Stimulated activated CD8-positive, alpha-beta memory T cell treated with anti-CD3 and anti-CD28 coated beads, Interleukin-7, amount 100 ng/mL, for 48 hours (primary cell): ENCODE measurements at regions not wholly inside any gene's neighbourhood (a gene's known extent, or its start where the extent isn't known, plus 50 kb on each side); places are given as distances from the start of the nearest gene placed in this dataset.
"Not testable (repeated sequence)": the region's sequence is repeated elsewhere in the genome, so short reads cannot be mapped to it uniquely, and the experiment has no call there.

Experiments
- DNase-seq, 2 donors: peaks; one replicate each; pipeline ENCODE4 v3.0.0-alpha.2; 2020; ENCODE audit warnings: low read depth in 1 of 2; ENCODE audit errors: extremely low read depth in 1 of 2

DNA sequence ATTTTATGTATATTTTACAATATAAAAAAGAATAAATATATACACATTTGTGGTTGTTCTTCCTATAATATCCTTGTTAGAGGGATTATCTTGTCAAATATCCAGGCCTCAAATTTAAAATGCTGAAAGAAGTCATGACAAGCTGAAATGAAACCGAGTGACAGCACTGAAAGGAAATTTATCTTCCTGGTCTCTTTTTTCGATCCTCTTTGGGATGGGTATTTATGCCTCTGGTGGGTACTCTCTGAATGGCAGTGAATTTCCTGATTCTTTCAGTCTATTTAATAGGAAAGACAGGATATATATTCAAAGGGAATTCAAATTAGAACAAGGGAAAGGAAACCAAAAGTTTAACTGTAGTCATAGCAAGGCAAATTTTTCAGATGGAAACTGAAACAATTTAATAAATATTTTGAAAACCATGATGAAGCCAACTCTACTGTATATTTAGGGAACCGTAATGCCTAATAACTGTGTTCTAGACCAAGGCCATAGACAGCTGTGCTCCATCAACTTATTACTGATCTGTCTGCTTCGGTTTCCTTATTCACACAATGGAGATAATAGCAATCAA is 97.9 kb downstream of the DLEU7 start:
- no peak for DNase-seq

DNA sequence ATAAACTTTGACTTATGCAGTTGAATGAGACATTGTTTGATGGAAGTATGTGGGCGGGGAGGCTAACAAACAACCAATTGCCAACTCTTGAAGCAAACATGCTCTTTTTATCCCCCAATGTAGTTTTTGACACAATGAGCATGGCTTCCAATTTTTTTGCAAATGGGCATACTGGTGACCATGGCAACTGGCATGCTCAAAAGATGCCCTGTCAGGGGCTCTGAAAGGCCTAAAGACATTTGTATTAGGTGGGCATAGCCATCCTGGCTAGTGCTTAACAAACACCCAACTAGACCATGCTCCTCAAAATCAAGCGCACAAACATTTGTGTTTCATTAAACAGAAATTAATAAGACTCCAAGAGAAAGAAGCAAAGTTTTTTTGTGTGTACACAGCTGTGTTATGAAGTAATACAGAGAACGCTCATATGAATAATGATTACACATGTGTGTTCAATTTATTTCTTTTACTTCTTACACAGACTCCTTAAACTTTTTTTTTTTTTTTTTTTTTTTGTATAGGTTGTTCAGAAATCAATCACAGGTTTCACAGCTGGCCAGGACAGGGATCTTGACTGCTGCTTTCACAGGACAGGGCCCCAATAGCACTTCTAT is 95.6 kb downstream of the DLEU7 start:
- DNase-seq = no peak

DNA sequence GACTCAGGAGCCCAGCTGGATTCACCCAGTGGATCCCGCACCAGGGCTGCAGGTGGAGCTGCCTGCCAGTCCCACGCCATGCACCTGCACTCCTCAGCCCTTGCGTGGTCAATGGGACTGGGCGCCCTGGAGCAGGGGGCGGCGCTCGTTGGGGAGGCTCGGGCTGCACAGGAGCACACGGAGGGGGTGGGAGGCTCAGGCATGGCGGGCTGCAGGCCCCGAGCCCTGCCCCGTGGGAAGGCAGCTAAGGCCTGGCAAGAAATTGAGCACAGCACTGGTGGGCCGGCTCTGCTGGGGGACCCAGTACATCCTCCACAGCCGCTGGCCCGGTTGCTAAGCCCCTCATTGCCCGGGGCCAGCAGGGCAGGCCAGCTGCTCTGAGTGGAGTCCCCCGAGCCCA is 90.3 kb downstream of the DLEU7 start:
- DNase-seq = not testable (repeated sequence)

DNA sequence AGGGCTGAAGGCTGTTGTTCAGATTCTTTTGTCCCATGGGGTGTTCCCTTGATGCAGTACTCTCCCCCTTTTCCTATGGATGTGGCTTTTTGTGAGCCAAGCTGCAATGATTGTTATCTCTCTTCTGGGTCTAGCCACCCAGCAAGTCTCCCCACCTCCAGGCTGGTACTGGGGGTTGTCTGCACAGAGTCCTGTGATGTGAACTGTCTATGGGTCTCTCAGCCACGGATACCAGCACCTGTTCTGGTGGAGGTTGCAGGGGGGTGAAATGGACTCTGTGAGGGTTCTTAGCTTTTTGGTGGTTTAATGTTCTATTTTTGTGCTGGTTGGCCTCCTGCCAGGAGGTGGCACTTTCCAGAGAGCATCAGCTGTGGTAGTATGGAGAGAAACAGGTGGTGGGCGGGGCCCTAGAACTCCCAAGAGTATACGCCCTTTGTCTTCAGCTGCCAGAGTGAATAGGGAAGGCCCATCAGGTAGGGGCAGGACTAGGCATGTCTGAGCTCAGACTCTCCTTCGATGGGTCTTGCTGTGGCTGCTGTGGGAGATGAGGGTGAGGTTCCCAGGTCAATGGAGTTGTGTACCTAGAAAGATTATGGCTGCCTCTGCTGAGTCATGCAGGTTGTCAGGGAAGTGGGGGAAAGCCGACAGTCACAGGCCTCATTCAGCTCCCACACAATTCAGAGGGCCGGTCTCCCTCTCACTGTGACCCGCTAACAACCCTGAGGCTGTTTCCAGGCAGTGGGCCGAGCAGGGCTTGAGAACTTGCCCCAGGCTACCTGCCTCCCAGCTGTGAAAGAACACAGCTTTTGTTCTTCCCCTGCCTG is 87.4 kb downstream of the DLEU7 start:
- DNase-seq = not testable (repeated sequence)

DNA sequence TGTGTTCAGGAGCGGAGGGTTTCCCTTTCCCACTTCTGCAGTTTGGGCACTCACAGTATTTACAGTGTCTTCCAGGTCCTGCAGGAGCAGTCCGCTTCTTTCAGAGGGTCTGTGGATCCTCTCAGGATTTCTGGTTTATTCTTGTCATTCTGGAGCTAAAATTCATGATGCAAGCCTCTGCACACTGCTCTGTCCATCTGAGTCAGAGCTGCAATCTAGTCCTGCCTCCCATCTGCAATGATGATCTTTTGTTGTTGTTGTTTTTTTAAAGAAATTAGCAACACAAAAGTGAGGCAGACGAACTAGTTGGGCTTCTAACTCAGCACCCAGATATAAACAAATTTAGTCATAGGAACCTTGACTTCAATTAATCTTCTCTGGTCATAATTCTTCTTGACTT is 86.5 kb downstream of the DLEU7 start:
- DNase-seq = no peak

DNA sequence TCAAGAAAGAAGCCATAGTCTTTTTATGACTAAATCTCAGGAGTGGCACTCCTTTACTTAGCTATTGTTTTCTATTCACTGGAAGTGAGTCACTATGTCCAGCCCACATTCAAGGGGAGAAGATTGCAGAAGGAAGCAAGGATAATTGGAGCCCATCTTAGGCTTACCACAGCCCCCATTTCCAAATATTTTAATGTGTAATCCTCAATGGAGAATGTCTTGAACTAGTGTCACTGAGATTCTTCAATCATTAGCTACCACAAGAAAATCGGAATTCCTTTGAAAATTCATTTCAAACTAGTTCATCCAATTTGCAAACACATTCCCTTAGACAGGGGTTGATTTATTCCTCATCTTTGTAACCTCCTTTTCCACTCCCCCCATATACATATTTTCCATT is 84.7 kb downstream of the DLEU7 start:
- no peak for DNase-seq

DNA sequence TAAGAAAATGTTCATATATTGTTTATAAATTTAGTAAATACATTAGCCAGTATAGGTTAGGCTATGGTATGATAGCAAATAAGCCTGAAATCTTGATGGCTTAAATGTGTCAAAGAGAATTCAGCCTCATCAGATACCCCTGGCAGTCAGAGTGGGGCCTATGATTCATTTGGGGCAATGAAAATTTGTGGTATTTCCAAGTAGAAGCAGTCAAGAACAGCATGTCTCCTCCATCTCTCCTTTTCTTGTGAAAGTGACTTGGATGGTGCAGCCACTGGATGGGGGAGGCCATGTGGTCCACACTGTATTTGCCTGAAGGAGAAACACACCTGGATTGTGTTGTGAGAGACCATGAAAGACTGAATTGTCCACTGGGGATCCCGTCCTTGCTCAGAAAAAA is 82.7 kb downstream of the DLEU7 start:
- DNase-seq = no peak

DNA sequence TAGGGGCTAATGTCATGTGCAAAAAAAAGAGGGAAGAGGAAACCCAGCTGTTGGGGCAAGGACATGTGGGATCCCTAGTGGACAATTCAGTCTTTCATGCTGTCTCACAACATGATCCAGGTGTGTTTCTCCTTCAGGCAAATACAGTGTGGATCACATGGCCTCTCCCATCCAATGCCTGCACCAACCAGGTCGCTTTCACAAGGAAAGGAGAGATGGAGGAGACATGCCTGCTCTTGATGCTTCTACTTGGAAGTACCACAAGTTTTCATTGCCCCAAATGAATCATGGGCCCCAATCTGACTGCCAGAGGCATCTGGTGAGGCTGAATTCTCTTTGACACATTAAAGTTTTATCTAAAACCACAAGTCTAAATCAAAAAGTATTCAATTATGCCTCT is 82.1 kb downstream of the DLEU7 start:
- no peak for DNase-seq

DNA sequence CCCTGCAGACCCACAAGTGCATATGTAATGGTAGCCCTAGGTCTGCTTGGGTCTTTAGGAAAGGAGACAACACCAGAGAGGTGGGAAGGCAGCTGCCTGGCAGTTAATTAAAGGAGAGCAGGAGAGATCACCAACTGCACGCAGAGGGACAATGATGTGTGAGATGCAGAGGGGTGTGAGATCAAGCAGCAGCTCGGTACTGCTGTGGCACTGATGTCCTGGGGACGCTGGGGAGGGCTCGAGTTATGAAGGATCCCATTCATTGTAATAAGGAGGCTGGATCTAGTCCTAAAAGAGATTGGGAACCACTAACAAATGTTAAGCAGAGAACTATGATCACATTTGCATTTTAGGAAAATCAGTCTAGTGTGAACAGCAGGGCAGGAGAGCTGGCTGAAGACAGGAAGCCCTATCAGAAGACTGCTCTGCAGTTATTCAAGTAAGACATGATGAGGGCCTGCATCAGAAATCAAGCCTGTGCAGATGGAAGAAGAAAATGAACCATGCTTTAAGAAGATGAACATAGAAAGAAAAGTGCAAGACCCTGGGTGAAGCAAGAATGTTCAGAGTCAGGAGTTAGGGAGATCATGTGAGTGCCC is 80.4 kb downstream of the DLEU7 start:
- no peak for DNase-seq

DNA sequence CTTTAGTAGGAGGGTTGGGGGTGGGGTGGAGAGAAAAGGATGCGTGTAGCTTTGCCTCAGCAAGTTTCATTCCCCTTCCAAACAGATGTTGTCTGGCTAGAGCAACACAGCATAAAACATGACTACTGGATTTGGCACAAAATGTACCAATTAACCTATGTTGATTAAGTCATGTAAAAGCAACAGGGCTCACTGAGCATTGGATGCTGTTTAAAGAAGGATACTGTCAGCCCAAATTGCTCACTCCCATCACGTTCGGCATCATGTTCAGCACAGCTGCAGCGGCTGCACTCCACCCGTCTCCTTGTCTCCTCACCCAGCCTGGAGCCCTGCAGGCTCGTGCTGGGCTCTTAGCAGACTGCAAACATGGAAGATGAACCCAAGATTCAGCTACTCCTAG is 77.5 kb downstream of the DLEU7 start:
- no peak for DNase-seq

DNA sequence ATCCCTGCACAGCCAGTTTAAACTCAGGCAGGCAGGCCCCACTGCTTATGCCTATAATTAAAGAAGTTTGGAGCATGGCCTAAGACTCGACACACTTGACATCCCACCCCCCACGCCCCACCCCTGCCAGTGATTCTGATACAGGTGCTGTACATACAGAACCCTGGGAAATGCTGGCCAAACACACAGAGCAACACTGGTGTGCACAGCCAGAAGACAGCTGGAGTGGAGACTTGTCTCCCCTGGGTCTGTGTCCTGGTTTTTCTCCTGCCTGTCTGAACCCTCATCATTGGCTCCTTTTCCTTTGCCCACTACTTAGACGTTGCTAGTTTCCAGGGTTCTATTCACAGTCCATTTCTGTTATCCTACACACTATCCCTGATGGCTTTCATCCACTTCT is 76.8 kb downstream of the DLEU7 start:
- DNase-seq = no peak

DNA sequence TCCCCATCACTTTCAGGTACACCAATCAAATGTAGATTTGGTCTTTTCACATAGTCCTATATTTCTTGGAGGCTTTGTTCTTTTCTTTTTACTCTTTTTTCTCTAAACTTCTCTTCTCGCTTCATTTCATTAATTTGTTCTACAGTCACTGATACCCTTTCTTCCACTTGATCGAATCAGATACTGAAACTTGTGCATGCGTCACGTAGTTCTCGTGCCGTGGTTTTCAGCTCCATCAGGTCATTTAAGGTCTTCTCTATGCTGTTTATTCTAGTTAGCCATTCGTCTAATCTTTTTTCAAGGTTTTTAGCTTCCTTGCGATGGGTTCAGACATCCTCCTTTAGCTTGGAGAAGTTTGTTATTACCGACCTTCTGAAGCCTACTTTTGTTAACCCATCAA is 70.6 kb downstream of the DLEU7 start:
- DNase-seq = not testable (repeated sequence)
